ENCODE measurements at regions not wholly inside any gene's neighbourhood (a gene's known extent, or its start where the extent isn't known, plus 50 kb on each side); places are given as distances from the start of the nearest gene placed in this dataset.
A peak's percentile ranks its signal among the peaks of the same experiment; 100 is the strongest.

DNA sequence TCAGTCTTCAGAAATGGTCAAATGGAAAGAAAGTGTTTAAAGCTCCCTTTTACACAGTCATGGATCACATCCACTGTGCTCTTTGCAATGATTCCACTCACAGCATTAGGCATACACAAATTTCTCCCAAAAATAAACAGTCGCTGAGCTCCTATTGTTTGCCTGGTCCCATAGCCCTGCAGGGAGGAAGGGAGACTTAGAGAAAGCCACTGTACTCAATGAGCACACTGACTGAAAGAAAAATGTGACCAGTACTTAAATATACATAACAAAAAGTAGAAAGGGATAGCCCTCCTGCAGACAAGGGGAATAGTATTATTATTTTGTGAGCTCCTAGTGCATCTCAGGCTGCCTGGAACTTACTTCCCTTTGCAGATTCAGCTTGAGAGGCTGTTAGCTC lies 853.2 kb downstream of the GRID1 start:
- H3K4me1 Mint-ChIP-seq, result peaks cover 23% of the 10 kb centered on the region
- POLR2A ChIA-PET, result no interaction called here
- H3K4me3 Mint-ChIP-seq, result no peak overlapping the region
- H3K27me3 Mint-ChIP-seq (ENCODE audit: low read depth), result peaks cover 7% of the 10 kb centered on the region
- peaks cover 6% of the 10 kb centered on the region for H3K9me3 Mint-ChIP-seq
- ATAC-seq (peak; percentile 84), DNase-seq (ENCODE audit: low spot score) (no peak)
- no peaks in the 10 kb centered on the region for H3K36me3 Mint-ChIP-seq
- H3K27ac Mint-ChIP-seq, result no peak overlapping the region
- CTCF ChIA-PET, result interaction anchor here (0.8 to 2.9 kb wide), 3 partner anchors 92 to 900 kb away, joined by 3 to 9 read pairs (median 6); no protein-coding TSS in a partner anchor
- TF ChIP-seq CBFB (CRISPR knock-in tag; IDR thresholded peaks at IDR 0.05; ENCODE audit: low read depth) (no peak), ZNF423 (CRISPR knock-in tag; IDR thresholded peaks at IDR 0.05) (no peak), JUN (CRISPR knock-in tag; IDR thresholded peaks at IDR 0.05) (no peak), RELA (CRISPR knock-in tag; IDR thresholded peaks at IDR 0.05; ENCODE audit: borderline replicate concordance) (no peak), CREM (CRISPR knock-in tag; IDR thresholded peaks at IDR 0.05) (no peak), ESRRA (CRISPR knock-in tag; IDR thresholded peaks at IDR 0.05; ENCODE audit: borderline replicate concordance) (no peak), EMX1 (CRISPR knock-in tag; IDR thresholded peaks at IDR 0.05) (no peak)
- TF ChIP-seq, protein P1, sequence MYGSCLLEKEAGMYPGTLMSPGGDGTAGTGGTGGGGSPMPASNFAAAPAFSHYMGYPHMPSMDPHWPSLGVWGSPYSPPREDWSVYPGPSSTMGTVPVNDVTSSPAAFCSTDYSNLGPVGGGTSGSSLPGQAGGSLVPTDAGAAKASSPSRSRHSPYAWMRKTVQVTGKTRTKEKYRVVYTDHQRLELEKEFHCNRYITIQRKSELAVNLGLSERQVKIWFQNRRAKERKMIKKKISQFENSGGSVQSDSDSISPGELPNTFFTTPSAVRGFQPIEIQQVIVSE (CRISPR knock-in tag; IDR thresholded peaks at IDR 0.05; ENCODE audit: borderline replicate concordance), result no peak
- TF ChIP-seq, protein P2, sequence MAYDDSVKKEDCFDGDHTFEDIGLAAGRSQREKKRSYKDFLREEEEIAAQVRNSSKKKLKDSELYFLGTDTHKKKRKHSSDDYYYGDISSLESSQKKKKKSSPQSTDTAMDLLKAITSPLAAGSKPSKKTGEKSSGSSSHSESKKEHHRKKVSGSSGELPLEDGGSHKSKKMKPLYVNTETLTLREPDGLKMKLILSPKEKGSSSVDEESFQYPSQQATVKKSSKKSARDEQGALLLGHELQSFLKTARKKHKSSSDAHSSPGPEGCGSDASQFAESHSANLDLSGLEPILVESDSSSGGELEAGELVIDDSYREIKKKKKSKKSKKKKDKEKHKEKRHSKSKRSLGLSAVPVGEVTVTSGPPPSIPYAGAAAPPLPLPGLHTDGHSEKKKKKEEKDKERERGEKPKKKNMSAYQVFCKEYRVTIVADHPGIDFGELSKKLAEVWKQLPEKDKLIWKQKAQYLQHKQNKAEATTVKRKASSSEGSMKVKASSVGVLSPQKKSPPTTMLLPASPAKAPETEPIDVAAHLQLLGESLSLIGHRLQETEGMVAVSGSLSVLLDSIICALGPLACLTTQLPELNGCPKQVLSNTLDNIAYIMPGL (CRISPR knock-in tag; IDR thresholded peaks at IDR 0.05), result no peak
- TF ChIP-seq, protein P3, sequence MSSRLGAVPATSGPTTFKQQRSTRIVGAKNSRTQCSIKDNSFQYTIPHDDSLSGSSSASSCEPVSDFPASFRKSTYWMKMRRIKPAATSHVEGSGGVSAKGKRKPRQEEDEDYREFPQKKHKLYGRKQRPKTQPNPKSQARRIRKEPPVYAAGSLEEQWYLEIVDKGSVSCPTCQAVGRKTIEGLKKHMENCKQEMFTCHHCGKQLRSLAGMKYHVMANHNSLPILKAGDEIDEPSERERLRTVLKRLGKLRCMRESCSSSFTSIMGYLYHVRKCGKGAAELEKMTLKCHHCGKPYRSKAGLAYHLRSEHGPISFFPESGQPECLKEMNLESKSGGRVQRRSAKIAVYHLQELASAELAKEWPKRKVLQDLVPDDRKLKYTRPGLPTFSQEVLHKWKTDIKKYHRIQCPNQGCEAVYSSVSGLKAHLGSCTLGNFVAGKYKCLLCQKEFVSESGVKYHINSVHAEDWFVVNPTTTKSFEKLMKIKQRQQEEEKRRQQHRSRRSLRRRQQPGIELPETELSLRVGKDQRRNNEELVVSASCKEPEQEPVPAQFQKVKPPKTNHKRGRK (CRISPR knock-in tag; IDR thresholded peaks at IDR 0.05; ENCODE audit: borderline replicate concordance), result no peak

DNA sequence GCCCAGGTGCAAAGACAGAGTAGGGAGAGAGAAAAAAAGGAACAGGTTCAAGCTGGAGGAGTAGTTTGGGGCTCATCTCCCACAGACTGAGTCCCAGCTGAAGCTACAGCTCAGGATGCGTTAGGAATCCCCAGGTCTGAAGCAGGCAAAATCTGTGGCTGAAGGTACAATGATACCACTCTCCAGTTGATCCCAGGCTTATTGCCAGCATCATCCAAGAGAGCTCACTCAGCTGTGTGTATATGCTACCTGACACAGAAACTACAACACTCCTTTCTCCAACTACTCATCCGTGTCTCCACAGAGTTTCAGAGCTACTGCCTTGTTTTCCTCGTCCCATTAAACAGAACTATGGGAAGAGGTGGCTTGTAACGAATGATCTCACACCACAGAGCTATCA lies 851.3 kb downstream of the GRID1 start:
- CTCF ChIA-PET, result interaction anchor here (1.0 to 2.9 kb wide), 5 partner anchors 28 to 108 kb away, joined by 3 to 9 read pairs (median 4); no protein-coding TSS in a partner anchor
- Mint-ChIP-seq H3K4me3 (no peak overlapping the region), H3K9me3 (peaks cover 8% of the 10 kb centered on the region)

More for the DNA sequence above, 851.3 kb downstream of the GRID1 start:
- TF ChIP-seq ETV6 (CRISPR knock-in tag; IDR thresholded peaks at IDR 0.05) (no peak), KAT7 (CRISPR knock-in tag; IDR thresholded peaks at IDR 0.05; ENCODE audit: borderline replicate concordance) (no peak), ESRRA (CRISPR knock-in tag; IDR thresholded peaks at IDR 0.05; ENCODE audit: borderline replicate concordance) (no peak), JUN (CRISPR knock-in tag; IDR thresholded peaks at IDR 0.05) (no peak), JAZF1 (CRISPR knock-in tag; IDR thresholded peaks at IDR 0.05) (no peak), NR3C1 (CRISPR knock-in tag; conservative IDR thresholded peaks at IDR 0.05; ENCODE audit: low read depth) (no peak), NFYB (CRISPR knock-in tag; conservative IDR thresholded peaks at IDR 0.05; ENCODE audit: low read depth) (no peak), ZNF317 (CRISPR knock-in tag; IDR thresholded peaks at IDR 0.05; ENCODE audit: borderline replicate concordance, low read depth) (no peak)
- TF ChIP-seq, protein P2 (CRISPR knock-in tag; IDR thresholded peaks at IDR 0.05), result no peak
- TF ChIP-seq, protein P4, sequence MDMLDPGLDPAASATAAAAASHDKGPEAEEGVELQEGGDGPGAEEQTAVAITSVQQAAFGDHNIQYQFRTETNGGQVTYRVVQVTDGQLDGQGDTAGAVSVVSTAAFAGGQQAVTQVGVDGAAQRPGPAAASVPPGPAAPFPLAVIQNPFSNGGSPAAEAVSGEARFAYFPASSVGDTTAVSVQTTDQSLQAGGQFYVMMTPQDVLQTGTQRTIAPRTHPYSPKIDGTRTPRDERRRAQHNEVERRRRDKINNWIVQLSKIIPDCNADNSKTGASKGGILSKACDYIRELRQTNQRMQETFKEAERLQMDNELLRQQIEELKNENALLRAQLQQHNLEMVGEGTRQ (CRISPR knock-in tag; IDR thresholded peaks at IDR 0.05), result no peak
- TF ChIP-seq, protein P5, sequence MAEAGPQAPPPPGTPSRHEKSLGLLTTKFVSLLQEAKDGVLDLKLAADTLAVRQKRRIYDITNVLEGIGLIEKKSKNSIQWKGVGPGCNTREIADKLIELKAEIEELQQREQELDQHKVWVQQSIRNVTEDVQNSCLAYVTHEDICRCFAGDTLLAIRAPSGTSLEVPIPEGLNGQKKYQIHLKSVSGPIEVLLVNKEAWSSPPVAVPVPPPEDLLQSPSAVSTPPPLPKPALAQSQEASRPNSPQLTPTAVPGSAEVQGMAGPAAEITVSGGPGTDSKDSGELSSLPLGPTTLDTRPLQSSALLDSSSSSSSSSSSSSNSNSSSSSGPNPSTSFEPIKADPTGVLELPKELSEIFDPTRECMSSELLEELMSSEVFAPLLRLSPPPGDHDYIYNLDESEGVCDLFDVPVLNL (CRISPR knock-in tag; IDR thresholded peaks at IDR 0.05; ENCODE audit: borderline replicate concordance, low read depth), result no peak
- no peaks in the 10 kb centered on the region for H3K36me3 Mint-ChIP-seq
- POLR2A ChIA-PET, result no interaction called here
- H3K27me3 Mint-ChIP-seq (ENCODE audit: low read depth), result peaks cover 7% of the 10 kb centered on the region
- ATAC-seq (no peak), DNase-seq (ENCODE audit: low spot score) (no peak)
- no peak overlapping the region for H3K27ac Mint-ChIP-seq
- H3K4me1 Mint-ChIP-seq, result peaks cover 23% of the 10 kb centered on the region

Data from WTC11 (cell line).